ENCODE measurements at regions not wholly inside any gene's neighbourhood (a gene's known extent, or its start where the extent isn't known, plus 50 kb on each side); places are given as distances from the start of the nearest gene placed in this dataset.

DNA sequence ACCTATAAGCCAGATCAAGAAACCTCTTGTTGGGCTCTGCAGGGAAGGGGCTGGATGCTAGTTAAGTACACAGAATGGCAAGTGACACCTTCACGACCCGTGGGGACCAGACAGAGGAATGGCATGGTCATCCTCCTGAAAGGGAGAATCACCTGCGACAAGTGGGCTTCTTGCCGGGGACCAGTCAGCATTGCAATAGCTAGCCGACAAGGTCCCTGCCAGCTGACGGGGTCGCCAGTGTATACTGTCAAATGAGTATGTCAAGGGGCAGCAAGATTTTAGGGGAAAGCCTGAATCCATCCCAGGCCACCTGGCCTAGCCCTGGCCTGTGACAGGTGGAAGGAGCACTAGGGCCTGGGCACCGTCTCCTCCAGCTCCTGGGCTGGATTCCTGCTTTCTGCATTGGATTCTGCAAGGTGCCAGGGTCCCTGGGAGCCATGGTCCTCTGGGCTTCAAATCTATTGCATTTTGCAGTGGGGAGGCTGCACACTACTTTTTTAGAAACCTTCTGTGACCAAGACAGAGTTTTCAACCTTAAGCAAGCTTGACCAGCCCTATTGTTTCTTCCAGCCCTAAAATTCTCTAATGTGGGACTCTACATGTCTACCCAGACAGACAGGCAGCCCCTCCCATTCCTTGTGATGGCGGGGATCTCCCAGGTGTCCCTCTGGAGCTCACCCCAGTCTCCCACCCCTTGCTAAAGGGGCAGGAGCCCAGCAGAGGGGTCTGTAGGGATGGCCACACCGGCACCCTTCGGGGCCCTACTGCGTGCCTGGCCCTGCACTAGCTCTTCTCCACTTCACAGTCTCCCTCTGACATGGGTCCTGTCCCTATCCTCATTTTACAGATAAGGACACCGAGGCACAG, 178.5 kb downstream of the GLI2 start:
- TF ChIP-seq, protein P1, sequence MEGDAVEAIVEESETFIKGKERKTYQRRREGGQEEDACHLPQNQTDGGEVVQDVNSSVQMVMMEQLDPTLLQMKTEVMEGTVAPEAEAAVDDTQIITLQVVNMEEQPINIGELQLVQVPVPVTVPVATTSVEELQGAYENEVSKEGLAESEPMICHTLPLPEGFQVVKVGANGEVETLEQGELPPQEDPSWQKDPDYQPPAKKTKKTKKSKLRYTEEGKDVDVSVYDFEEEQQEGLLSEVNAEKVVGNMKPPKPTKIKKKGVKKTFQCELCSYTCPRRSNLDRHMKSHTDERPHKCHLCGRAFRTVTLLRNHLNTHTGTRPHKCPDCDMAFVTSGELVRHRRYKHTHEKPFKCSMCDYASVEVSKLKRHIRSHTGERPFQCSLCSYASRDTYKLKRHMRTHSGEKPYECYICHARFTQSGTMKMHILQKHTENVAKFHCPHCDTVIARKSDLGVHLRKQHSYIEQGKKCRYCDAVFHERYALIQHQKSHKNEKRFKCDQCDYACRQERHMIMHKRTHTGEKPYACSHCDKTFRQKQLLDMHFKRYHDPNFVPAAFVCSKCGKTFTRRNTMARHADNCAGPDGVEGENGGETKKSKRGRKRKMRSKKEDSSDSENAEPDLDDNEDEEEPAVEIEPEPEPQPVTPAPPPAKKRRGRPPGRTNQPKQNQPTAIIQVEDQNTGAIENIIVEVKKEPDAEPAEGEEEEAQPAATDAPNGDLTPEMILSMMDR (IDR thresholded peaks at IDR 0.05), result no peak
- no peak for TF ChIP-seq EP300 (IDR thresholded peaks at IDR 0.05)
- TF ChIP-seq POLR2A (IDR thresholded peaks at IDR 0.05), result no peak

Data from ovary (tissue), 3 donors.